ENCODE measurements at regions not wholly inside any gene's neighbourhood (a gene's known extent, or its start where the extent isn't known, plus 50 kb on each side); places are given as distances from the start of the nearest gene placed in this dataset.
A peak's percentile ranks its signal among the peaks of the same experiment; 100 is the strongest.
"Not testable (repeated sequence)": the region's sequence is repeated elsewhere in the genome, so short reads cannot be mapped to it uniquely, and the experiment has no call there.

GRCh38 chr2:121065239-121065638 is 219.8 kb downstream of the TFCP2L1 start:
- DNase-seq, result no peak

- DNase-seq, result no peak
Observed at GRCh38 chr2:121066526-121066925, 218.5 kb downstream of the TFCP2L1 start.

GRCh38 chr2:121068851-121069250 is 216.2 kb downstream of the TFCP2L1 start:
- no peak for DNase-seq

GRCh38 chr2:121069434-121069969 is 215.5 kb downstream of the TFCP2L1 start:
- DNase-seq, result no peak

DNA sequence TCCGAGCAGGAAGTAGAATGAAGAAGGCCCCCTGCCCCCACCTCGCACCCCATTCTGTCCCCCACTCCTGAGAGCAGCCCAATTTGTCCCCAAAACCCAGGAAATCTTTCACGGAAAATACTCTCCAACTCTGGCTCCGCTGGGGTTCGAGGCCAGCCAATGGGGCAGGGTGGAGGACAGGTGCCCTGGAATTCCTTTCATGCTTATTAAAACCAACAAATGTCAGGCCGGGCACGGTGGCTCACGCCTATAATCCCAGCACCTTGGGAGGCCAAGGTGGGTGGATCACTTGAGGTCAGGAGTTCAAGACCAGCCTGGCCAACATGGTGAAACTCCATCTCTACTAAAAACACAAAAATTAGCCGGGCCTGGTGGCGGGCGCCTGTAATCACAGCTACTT is 214.9 kb downstream of the TFCP2L1 start:
- DNase-seq, result not testable (repeated sequence)

DNA sequence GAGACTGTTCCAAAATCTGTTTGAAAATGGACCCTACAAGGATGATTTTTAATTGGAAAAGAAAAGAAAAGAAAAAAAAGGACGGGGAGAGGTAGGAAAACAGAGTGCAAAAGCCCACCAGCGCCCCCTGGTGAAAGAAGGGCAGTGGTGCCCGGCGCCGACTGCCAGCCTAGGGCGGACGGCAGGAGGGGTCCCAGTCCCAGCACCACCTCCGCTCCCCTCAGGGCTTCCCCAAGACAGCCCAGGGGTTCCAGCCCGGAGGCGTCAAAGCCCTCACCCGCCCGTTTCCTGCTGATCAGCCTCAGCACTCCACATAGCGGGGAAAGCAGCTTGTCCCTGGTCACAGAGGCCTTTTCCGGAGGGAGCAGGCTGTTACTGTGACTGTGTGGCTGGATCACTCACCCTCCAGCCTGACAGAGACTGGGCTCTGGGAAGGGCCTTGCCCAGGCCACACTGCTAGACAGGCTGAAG is 213.9 kb downstream of the TFCP2L1 start:
- peak in 1 of 2 experiments; percentile 15 for DNase-seq

GRCh38 chr2:121072784-121073183 is 212.2 kb downstream of the TFCP2L1 start:
- DNase-seq, result no peak

GRCh38 chr2:121073320-121074210 is 211.4 kb downstream of the TFCP2L1 start:
- DNase-seq, result no peak

DNA sequence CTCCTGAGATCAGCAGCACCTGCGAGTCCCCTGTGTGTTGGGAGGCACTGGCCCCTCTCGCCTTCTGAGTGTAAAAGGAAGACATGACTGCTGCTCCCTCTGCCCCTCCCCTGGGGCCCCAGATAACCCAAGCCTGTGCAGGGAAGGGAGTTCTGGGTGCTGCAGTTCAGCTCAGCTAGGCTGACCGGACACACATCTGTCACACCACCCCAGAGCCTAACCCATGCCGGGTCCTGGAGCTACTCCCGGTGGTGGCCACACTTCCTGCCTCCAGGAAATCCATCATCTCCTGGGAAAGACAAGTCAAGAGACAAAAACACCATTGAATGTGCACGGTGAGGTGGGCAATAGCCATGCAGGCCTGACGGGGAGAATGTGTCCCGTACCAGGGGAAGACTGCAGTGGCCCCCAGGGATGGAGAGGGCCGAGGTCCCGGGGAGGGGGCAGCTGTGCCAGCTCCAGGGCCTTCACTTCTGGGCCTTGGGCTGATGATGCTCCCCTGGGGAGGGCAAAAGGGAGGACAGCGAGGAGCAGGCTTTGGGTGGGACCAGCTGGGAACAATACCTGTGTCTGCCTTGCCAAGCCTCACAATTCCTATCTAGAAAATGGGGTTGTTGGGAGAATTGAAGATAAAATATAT is 210.6 kb downstream of the TFCP2L1 start:
- DNase-seq, result no peak

DNA sequence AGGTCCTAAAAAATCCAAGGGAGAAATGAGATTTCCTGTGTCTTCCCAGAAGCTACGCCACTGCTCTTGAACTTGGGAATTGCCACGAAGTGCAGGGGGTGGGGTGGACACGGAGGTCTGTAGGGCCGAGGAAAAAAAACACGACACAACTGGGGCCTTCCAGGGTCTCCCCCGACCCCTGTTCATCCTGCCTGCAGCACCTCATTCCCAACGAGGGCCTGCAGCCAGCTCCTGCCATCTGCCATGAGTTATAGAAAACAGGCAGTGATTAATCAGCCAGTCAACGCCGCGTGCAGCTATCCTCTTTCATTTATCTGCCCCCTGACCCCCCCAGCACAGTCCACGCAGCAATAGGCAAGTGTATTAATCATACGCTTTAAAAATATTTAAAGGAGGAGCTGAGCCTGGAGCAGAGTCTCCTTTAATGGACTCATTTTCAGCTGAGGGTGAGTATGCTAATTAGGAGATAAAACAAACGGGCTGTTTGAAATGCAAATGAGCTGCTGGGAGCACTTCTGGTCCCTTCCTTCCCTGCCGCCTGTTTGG is 209.9 kb downstream of the TFCP2L1 start:
- no peak for DNase-seq

- no peak for DNase-seq
Observed at GRCh38 chr2:121075641-121076497, 209.1 kb downstream of the TFCP2L1 start.

DNA sequence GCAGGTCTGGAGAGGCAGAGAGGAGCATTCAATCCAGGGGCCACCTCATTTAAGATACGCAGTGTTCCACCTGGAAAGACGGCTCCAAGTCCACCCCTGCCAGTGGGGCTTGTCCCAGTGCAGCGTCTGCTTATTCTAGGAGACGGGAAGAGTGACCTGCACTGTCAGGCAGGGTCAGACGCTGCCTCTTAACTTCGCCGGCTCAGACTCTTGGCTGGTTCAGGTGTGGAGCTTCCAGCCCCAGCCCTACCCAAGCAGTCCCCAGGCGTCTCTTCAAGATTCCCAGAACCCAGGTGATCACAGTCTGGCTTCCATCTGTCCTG is 208.5 kb downstream of the TFCP2L1 start:
- no peak for DNase-seq

DNA sequence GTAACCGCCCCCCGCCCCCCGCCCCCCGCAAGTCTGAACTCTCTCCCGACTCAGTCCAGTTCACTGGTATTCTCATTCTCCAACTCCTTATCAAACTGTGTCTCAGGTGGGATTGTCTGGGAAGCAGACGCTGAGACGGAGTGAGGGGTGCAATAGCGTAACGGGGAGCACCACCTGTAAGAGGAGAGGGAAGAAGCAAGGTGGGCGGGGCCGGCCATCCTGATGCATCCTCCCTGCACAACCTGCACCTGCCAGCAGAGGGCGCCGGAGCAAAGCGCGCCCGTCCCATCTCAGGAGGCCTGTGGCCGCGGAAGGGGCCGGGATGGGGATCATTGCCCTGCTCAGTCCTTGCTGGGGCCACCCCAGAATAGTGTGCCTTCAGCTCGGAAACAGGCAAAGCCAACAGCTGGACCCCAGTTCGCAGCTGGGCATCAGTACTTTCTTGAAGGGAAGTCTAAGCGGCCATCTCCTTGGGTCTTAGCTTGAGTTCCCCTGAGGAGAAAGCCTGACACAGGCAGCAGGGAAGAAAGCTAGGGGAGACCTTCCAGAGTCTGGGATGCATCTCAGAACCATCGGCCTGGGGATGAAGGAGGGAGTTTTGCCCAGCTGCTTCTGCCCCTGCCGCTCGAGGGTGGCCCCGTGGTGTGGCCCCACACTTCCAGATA is 208.0 kb downstream of the TFCP2L1 start:
- peak; percentile 42 to 65 for DNase-seq

DNA sequence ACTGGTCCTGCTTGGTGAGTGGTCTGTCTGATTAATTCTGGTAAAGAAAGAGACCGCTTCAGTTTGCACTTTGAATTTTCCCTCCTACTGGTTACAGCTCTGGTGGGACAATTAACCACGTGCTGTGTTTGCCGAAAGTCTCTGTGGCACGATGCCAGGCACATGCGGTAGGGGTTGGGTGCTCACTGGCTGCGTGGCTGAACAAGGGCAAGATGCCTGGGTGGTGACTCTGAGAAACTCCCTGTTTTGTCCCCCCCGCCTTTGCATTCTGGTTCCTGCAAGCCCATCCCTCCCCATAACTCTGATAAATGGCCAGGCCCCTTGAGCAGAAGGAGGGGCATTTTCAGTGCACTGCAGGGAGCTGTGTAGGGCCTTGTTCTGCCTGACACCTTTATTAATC is 206.1 kb downstream of the TFCP2L1 start:
- no peak for DNase-seq

DNA sequence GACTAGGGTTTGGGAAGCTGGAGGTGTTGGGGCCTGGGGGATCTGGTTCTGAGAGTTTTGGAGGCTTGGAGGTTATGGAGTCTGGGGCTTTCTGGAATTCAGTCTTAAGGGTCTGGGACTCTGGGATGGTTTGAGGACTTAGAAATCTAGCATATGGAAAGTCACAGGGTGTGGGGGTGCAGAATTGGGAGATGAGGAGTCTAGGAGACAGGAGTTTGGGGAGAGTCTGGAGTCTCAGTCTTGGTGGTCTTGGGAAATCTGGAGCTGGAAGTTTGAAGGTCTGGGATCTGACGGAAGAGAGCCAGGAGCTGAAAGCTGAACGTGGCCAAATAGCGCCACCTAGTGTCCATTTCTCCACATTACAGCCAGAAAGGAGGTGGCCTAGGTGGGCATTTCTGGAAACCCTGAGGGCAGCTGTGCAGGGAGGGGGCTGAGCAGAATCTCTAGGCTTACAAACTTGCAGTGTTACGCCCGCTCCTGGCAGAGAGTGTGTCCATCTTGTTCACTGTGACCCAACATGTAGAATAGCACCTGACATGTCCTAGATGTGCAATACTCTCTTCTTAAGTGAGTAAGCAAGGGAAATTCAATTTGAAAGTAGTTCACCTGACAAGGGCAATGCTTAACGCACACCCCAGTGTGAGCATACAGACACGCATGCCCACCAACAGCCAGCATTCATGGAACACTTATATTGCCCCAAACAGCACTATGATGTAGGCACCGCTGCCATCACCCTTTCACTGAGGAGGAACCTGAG is 204.8 kb downstream of the TFCP2L1 start:
- DNase-seq, result peak in 1 of 2 experiments; percentile 31

- no peak for DNase-seq
Observed at GRCh38 chr2:121081701-121082100, 203.3 kb downstream of the TFCP2L1 start.

- no peak for DNase-seq
Observed at GRCh38 chr2:121082191-121082590, 202.8 kb downstream of the TFCP2L1 start.

GRCh38 chr2:121084130-121084680 is 200.8 kb downstream of the TFCP2L1 start:
- DNase-seq, result no peak

GRCh38 chr2:121085801-121086200 is 199.2 kb downstream of the TFCP2L1 start:
- no peak for DNase-seq

DNA sequence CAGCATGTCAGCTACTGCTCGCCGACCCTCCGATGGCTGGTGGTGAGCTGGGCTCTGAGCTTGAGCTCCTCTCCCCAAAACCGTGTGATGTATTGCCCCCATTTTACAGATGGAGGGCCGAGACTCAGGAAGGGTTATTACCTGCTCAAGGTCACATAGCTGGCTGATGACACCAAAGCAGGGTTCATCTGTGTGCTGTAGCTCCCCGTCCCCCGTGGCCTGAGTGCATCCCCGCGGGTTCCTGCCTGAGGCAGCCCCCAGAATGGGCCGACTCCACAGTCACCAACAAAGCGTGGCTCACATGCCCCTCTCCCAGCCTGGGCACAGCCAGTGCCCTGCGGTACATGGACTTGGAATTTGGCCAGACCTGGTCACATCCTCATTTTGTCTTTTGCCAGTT is 198.6 kb downstream of the TFCP2L1 start:
- no peak for DNase-seq

DNA sequence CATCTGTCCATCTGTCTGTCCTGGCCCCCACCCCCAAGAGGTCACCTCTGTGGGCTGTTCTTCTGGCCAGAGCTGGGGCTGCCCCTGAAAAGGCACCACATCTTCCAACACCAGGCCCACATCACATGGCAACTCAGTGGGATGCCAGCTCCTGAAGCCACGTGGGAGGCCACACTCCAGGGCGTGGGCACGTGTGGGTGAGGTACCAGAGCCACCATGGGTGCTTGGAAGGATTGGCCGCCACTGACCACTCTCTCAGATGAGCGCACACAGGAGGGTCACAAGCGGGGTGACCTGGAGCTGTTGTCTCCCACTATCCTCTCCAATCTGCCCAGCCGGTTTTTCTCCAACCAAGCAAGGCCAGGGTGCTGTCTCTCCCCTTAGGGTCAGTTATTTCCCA is 197.9 kb downstream of the TFCP2L1 start:
- no peak for DNase-seq

Measured in stimulated activated CD4-positive, alpha-beta T cell treated with anti-CD3 and anti-CD28 coated beads, Interleukin-4, amount 100 ng/mL, for 4 hours (primary cell).